SK-N-SH (cell line): ENCODE measurements at regions not wholly inside any gene's neighbourhood (a gene's known extent, or its start where the extent isn't known, plus 50 kb on each side); places are given as distances from the start of the nearest gene placed in this dataset.

ENCODE experiments used
- CTCF ChIA-PET: fragments of 300-600, 350-600 bp; formaldehyde crosslinking; extraction: SDS; loops from one replicate; lab custom pipeline; 2021; lab: Yijun Ruan, JAX
- POLR2A ChIA-PET: fragments of 350-600 bp; sonication (Branson Sonifier 250); formaldehyde crosslinking; extraction: SDS; loops from one replicate; lab custom pipeline; 2020; ENCODE audit warnings: antibody characterized with exemption, inconsistent platforms; lab: Yijun Ruan, JAX
- DNase-seq: peaks from one replicate; pipeline ENCODE4 v3.0.0; 2012
- H2AFZ ChIP-seq: fragments of 200-600 bp; sonication (generic); 2 replicates; pipeline ENCODE4 v1.8.1; 2016; ENCODE audit warnings: antibody characterized with exemption, mild to moderate bottlenecking, low read depth
- H3F3A ChIP-seq: fragments of 200-600 bp; sonication (generic); replicated peaks from 2 replicates; pipeline ENCODE3; 2016; ENCODE audit warnings: antibody characterized with exemption, mild to moderate bottlenecking; ENCODE audit not compliant: insufficient read depth
- H3K27ac ChIP-seq, 2 experiments: fragments of 200-500 bp in 1 of 2; fragments of 200-600 bp in 1 of 2; sonication (Bioruptor generic) in 1 of 2; sonication (generic), shearing (Covaris generic) in 1 of 2; 2 replicates each; pipeline versions ENCODE4 v1.5.1 to v1.6.1; 2014 to 2016; ENCODE audit warnings: low read depth in 2 of 2, inconsistent platforms in 1 of 2, low read length in 1 of 2, mild to moderate bottlenecking in 1 of 2, mixed read lengths in 1 of 2
- H3K27me3 ChIP-seq: fragments of 200-600 bp; sonication (generic), shearing (Covaris generic); 2 replicates; pipeline ENCODE4 v1.6.1; 2016; ENCODE audit warnings: mixed run types; ENCODE audit not compliant: insufficient read depth
- H3K36me3 ChIP-seq, 2 experiments: fragments of 200-500 bp in 1 of 2; fragments of 200-600 bp in 1 of 2; sonication (Bioruptor generic) in 1 of 2; sonication (generic) in 1 of 2; replicated peaks in 1 of 2; 2 replicates each; pipeline versions ENCODE3 to v1.5.1; 2014 to 2016; ENCODE audit warnings: low read length in 1 of 2, mild to moderate bottlenecking in 1 of 2; ENCODE audit not compliant: insufficient read depth in 2 of 2, control insufficient read depth in 1 of 2
- H3K4me1 ChIP-seq, 2 experiments: fragments of 200-500 bp in 1 of 2; fragments of 200-600 bp in 1 of 2; sonication (Bioruptor generic) in 1 of 2; sonication (generic), shearing (Covaris generic) in 1 of 2; 2 replicates each; pipeline versions ENCODE4 v1.5.1 to v1.6.1; 2014 to 2016; ENCODE audit warnings: low read depth in 1 of 2, low read length in 1 of 2, mixed run types in 1 of 2; ENCODE audit not compliant: insufficient read depth in 2 of 2, control insufficient read depth in 1 of 2
- H3K4me2 ChIP-seq: fragments of 200-600 bp; sonication (generic), shearing (Covaris generic); 2 replicates; pipeline ENCODE4 v1.6.1; 2017; ENCODE audit warnings: mixed run types
- H3K4me3 ChIP-seq, 2 experiments: fragments of 200-500 bp in 1 of 2; fragments of 200-600 bp in 1 of 2; sonication (Bioruptor generic) in 1 of 2; sonication (generic), shearing (Covaris generic) in 1 of 2; 2 replicates each; pipeline versions ENCODE4 v1.5.1 to v1.8.1; 2014 to 2016; ENCODE audit warnings: low read depth in 2 of 2, inconsistent platforms in 1 of 2, low read length in 1 of 2, mild to moderate bottlenecking in 1 of 2, mixed read lengths in 1 of 2, moderate library complexity in 1 of 2
- H3K79me2 ChIP-seq: fragments of 200-600 bp; sonication (generic); 2 replicates; pipeline ENCODE4 v1.8.1; 2017; ENCODE audit warnings: mild to moderate bottlenecking; ENCODE audit not compliant: insufficient read depth
- H3K9ac ChIP-seq: fragments of 200-600 bp; sonication (generic); 2 replicates; pipeline ENCODE4 v1.6.1; 2017; ENCODE audit warnings: mixed run types
- H3K9me2 ChIP-seq: fragments of 200-600 bp; sonication (generic); 2 replicates; pipeline ENCODE4 v1.6.1; 2017; ENCODE audit warnings: mixed run types
- H3K9me3 ChIP-seq: fragments of 200-600 bp; sonication (generic); 2 replicates; pipeline ENCODE4 v1.6.1; 2017; ENCODE audit warnings: mixed run types, mild to moderate bottlenecking, moderate library complexity
- H4K20me1 ChIP-seq: fragments of 200-600 bp; sonication (generic); 2 replicates; pipeline ENCODE4 v1.6.1; 2017; ENCODE audit warnings: mild to moderate bottlenecking, mixed run types; ENCODE audit not compliant: insufficient read depth
- CHD2 ChIP-seq: fragments of 150-350 bp; IDR thresholded peaks from 2 replicates; pipeline ENCODE4 v1.6.1; 2018; ENCODE audit warnings: low read length; ENCODE audit not compliant: partially characterized antibody
- EZH2phosphoT487 ChIP-seq: fragments of 200-600 bp; sonication (generic); IDR thresholded peaks from 2 replicates; pipeline ENCODE4 v1.6.1; 2017; ENCODE audit warnings: low read depth, mixed run types, mild to moderate bottlenecking, antibody characterized with exemption, moderate library complexity, borderline replicate concordance
- FOXJ3 ChIP-seq: sonication (generic); formaldehyde crosslinking; IDR thresholded peaks from 2 replicates; pipeline ENCODE4 v1.5.1; 2020; ENCODE audit warnings: mild to moderate bottlenecking, missing genetic modification reagents
- FOXM1 ChIP-seq: IDR thresholded peaks from 2 replicates; pipeline ENCODE4 v1.4.0; 2012; ENCODE audit warnings: low read depth, mild to moderate bottlenecking
- GABPA ChIP-seq: IDR thresholded peaks from 2 replicates; pipeline ENCODE4 v1.4.0; 2012; ENCODE audit warnings: low read depth, mild to moderate bottlenecking
- JUND ChIP-seq: IDR thresholded peaks from 2 replicates; pipeline ENCODE4 v1.4.0; 2012
- MEF2A ChIP-seq: IDR thresholded peaks from 2 replicates; pipeline ENCODE4 v1.4.0; 2012; ENCODE audit warnings: low read depth, borderline replicate concordance
- NFIC ChIP-seq: IDR thresholded peaks from 2 replicates; pipeline ENCODE4 v1.4.0; 2012; ENCODE audit warnings: borderline replicate concordance
- NRF1 ChIP-seq: IDR thresholded peaks from 2 replicates; pipeline ENCODE4 v1.6.1; 2012; ENCODE audit warnings: low read depth, mild to moderate bottlenecking, low read length
- POLR2AphosphoS5 ChIP-seq: IDR thresholded peaks from 2 replicates; pipeline ENCODE4 v1.6.1; 2012; ENCODE audit warnings: low read depth, low read length
- RAD21 ChIP-seq: IDR thresholded peaks from 2 replicates; pipeline ENCODE4 v1.6.1; 2012; ENCODE audit warnings: mild to moderate bottlenecking, low read length
- RXRA ChIP-seq: IDR thresholded peaks from 2 replicates; pipeline ENCODE4 v1.4.0; 2012; ENCODE audit warnings: low read depth, mild to moderate bottlenecking, borderline replicate concordance
- SIN3A ChIP-seq: IDR thresholded peaks from 2 replicates; pipeline ENCODE4 v1.6.1; 2012; ENCODE audit warnings: low read depth, mild to moderate bottlenecking, low read length, moderate library complexity, borderline replicate concordance
- TAF1 ChIP-seq: IDR thresholded peaks from 2 replicates; pipeline ENCODE4 v1.6.1; 2012; ENCODE audit warnings: low read depth, mild to moderate bottlenecking, low read length, moderate library complexity, borderline replicate concordance
- WGBS: methylation state at CpG from one replicate; pipeline ENCODE4 v1.1.6; 2017; ENCODE audit warnings: low lambda C conversion rate; 5-methylcytosine and 5-hydroxymethylcytosine counted together
- TF ChIP-seq, protein P1 (sequence below): fragments of 150-350 bp; IDR thresholded peaks from 2 replicates; pipeline ENCODE4 v1.6.1; 2017; ENCODE audit warnings: antibody characterized with exemption, low read length, low read depth, borderline replicate concordance
- TF ChIP-seq, protein P2 (sequence below): IDR thresholded peaks from 2 replicates; pipeline ENCODE4 v1.4.0; 2012; ENCODE audit warnings: low read depth
- TF ChIP-seq, protein P3 (sequence below): IDR thresholded peaks from 2 replicates; pipeline ENCODE4 v1.6.1; 2012; ENCODE audit warnings: mild to moderate bottlenecking, low read depth, low read length, moderate library complexity
- TF ChIP-seq, protein P4 (sequence below): fragments of 200-600 bp; sonication (generic); IDR thresholded peaks from 2 replicates; pipeline ENCODE4 v1.6.1; 2017; ENCODE audit warnings: antibody characterized with exemption, mild to moderate bottlenecking, moderate library complexity
- TF ChIP-seq, protein P5 (sequence below): IDR thresholded peaks from 2 replicates; pipeline ENCODE4 v1.4.0; 2012; ENCODE audit warnings: low read depth, borderline replicate concordance

DNA sequence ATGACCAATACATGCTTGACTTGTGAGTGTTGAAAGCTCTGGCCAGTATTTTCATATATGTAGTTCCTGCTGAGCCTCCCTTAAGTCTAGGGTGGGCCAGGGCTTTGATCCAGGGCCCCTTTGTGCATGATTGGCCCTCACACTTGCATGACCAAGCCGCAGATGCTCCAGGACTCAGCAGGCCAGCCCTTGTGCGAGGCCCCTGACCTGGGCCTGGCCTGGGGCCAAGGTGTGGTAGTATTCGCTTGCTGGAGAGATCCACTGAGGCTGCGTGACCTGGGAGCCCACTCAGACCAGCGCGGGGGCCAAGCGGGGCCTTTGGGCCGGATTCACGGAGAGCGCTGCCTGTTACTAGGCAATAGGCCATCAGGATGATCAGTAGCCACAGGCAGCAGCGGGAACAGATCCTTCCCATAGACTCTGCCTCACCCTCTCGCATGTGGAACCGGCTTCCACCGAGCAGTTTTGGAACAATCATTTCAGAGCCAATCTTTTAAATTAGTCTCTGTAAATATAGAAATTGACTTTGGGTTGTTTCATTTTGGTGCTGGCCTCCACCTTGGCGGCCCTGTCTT lies 79.0 kb upstream of the PTCH1 start:
- Histone ChIP-seq H3K36me3 (no peaks in the 10 kb centered on the region), H3K4me3 (no peak overlapping the region), H3K4me1 (no peaks in the 10 kb centered on the region), H3F3A (no peaks in the 10 kb centered on the region), H3K79me2 (no peaks in the 10 kb centered on the region; the same call in 1 of the 2 replicates), H4K20me1 (no peaks in the 10 kb centered on the region), H3K27ac (no peak overlapping the region), H3K9ac (no peak overlapping the region), H3K9me2 (no peaks in the 10 kb centered on the region), H2AFZ (no peak overlapping the region), H3K9me3 (no peaks in the 10 kb centered on the region), H3K4me2 (no peak overlapping the region), H3K27me3 (no peaks in the 10 kb centered on the region; the same call in 1 of the 2 replicates)
- ChIA-PET CTCF (no interaction called here), POLR2A (no interaction called here)
- 88% methylated on average over 13 of the region's 15 CpGs for WGBS
- TF ChIP-seq RAD21 (no peak), JUND (no peak), POLR2AphosphoS5 (no peak)
- TF ChIP-seq, protein P1, sequence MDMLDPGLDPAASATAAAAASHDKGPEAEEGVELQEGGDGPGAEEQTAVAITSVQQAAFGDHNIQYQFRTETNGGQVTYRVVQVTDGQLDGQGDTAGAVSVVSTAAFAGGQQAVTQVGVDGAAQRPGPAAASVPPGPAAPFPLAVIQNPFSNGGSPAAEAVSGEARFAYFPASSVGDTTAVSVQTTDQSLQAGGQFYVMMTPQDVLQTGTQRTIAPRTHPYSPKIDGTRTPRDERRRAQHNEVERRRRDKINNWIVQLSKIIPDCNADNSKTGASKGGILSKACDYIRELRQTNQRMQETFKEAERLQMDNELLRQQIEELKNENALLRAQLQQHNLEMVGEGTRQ = no peak
- no peak for DNase-seq

DNA sequence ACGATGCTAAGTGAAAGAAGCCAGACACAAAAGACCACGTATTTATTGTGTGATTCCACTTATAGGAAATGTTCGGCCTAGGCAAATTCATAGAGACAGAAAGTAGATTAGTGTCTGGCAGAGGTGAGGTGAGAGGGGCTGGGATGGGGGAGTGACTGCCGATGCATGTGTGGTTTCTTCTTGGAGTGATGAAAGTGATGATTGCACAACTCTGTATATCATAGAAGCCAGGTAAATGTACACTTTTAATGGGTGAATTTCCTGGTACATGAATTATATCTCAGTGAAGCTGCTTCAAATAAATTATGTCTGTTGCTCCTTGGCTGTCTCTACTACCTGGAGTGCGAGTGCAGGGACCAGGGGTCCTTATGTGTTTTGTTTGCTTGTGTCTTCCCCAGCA lies 76.2 kb upstream of the PTCH1 start:
- H4K20me1 ChIP-seq = no peaks in the 10 kb centered on the region
- no peaks in the 10 kb centered on the region for H3K9me2 ChIP-seq
- H2AFZ ChIP-seq = no peak overlapping the region
- no peak for TF ChIP-seq RXRA
- no peak for TF ChIP-seq SIN3A
- TF ChIP-seq MEF2A = no peak
- TF ChIP-seq JUND = no peak
- TF ChIP-seq NRF1 = no peak
- no peak for TF ChIP-seq GABPA
- no peak for TF ChIP-seq CHD2
- no peak for TF ChIP-seq NFIC
- TF ChIP-seq, protein P2, sequence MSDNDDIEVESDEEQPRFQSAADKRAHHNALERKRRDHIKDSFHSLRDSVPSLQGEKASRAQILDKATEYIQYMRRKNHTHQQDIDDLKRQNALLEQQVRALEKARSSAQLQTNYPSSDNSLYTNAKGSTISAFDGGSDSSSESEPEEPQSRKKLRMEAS = no peak
- no peak for TF ChIP-seq FOXJ3 (CRISPR knock-in tag)
- TF ChIP-seq EZH2phosphoT487 = no peak
- TF ChIP-seq, protein P3, sequence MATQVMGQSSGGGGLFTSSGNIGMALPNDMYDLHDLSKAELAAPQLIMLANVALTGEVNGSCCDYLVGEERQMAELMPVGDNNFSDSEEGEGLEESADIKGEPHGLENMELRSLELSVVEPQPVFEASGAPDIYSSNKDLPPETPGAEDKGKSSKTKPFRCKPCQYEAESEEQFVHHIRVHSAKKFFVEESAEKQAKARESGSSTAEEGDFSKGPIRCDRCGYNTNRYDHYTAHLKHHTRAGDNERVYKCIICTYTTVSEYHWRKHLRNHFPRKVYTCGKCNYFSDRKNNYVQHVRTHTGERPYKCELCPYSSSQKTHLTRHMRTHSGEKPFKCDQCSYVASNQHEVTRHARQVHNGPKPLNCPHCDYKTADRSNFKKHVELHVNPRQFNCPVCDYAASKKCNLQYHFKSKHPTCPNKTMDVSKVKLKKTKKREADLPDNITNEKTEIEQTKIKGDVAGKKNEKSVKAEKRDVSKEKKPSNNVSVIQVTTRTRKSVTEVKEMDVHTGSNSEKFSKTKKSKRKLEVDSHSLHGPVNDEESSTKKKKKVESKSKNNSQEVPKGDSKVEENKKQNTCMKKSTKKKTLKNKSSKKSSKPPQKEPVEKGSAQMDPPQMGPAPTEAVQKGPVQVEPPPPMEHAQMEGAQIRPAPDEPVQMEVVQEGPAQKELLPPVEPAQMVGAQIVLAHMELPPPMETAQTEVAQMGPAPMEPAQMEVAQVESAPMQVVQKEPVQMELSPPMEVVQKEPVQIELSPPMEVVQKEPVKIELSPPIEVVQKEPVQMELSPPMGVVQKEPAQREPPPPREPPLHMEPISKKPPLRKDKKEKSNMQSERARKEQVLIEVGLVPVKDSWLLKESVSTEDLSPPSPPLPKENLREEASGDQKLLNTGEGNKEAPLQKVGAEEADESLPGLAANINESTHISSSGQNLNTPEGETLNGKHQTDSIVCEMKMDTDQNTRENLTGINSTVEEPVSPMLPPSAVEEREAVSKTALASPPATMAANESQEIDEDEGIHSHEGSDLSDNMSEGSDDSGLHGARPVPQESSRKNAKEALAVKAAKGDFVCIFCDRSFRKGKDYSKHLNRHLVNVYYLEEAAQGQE = no peak
- TF ChIP-seq FOXM1 = no peak
- TF ChIP-seq TAF1 = no peak
- TF ChIP-seq, protein P4, sequence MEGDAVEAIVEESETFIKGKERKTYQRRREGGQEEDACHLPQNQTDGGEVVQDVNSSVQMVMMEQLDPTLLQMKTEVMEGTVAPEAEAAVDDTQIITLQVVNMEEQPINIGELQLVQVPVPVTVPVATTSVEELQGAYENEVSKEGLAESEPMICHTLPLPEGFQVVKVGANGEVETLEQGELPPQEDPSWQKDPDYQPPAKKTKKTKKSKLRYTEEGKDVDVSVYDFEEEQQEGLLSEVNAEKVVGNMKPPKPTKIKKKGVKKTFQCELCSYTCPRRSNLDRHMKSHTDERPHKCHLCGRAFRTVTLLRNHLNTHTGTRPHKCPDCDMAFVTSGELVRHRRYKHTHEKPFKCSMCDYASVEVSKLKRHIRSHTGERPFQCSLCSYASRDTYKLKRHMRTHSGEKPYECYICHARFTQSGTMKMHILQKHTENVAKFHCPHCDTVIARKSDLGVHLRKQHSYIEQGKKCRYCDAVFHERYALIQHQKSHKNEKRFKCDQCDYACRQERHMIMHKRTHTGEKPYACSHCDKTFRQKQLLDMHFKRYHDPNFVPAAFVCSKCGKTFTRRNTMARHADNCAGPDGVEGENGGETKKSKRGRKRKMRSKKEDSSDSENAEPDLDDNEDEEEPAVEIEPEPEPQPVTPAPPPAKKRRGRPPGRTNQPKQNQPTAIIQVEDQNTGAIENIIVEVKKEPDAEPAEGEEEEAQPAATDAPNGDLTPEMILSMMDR = no peak
- TF ChIP-seq, protein P5, sequence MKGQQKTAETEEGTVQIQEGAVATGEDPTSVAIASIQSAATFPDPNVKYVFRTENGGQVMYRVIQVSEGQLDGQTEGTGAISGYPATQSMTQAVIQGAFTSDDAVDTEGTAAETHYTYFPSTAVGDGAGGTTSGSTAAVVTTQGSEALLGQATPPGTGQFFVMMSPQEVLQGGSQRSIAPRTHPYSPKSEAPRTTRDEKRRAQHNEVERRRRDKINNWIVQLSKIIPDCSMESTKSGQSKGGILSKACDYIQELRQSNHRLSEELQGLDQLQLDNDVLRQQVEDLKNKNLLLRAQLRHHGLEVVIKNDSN = no peak
- no peaks in the 10 kb centered on the region for H3F3A ChIP-seq
- no peaks in the 10 kb centered on the region for H3K9me3 ChIP-seq
- ChIA-PET CTCF (no interaction called here), POLR2A (no interaction called here)
- H3K79me2 ChIP-seq = no peaks in the 10 kb centered on the region; the same call in 1 of the 2 replicates
- no peak overlapping the region for H3K4me3 ChIP-seq
- no peaks in the 10 kb centered on the region for H3K36me3 ChIP-seq
- no peak overlapping the region for H3K4me2 ChIP-seq
- DNase-seq = no peak
- peaks cover 0 to 5% of the 10 kb centered on the region in 2 experiments; a peak in 1 of 4 replicates for H3K4me1 ChIP-seq
- H3K27ac ChIP-seq = no peak overlapping the region
- no peak overlapping the region for H3K9ac ChIP-seq
- WGBS = 50% methylated on average over 5 of the region's 5 CpGs
- no peaks in the 10 kb centered on the region; the same call in 1 of the 2 replicates for H3K27me3 ChIP-seq
